NOMO-1 treated with dmso at 0.1 percent for 144 hours (cell line): ENCODE measurements at regions not wholly inside any gene's neighbourhood (a gene's known extent, or its start where the extent isn't known, plus 50 kb on each side); places are given as distances from the start of the nearest gene placed in this dataset.
A peak's percentile ranks its signal among the peaks of the same experiment; 100 is the strongest.

Experiments used
- DNase-seq: peaks from one replicate; lab custom pipeline; 2025; ENCODE audit not compliant: unreplicated experiment; lab: John Stamatoyannopoulos, UW

- no peak for DNase-seq
Measured at GRCh38 chr2:120583121-120583520, 152.5 kb upstream of the GLI2 start.

GRCh38 chr2:120583851-120584570 lies 151.7 kb upstream of the GLI2 start:
- no peak for DNase-seq

GRCh38 chr2:120586507-120587278 lies 149.0 kb upstream of the GLI2 start:
- no peak for DNase-seq

GRCh38 chr2:120587279-120587996 lies 148.2 kb upstream of the GLI2 start:
- no peak for DNase-seq

GRCh38 chr2:120587997-120588336 lies 147.7 kb upstream of the GLI2 start:
- no peak for DNase-seq

- no peak for DNase-seq
Measured at GRCh38 chr2:120589771-120590608, 145.7 kb upstream of the GLI2 start.

- DNase-seq = no peak
Measured at GRCh38 chr2:120590841-120591240, 144.8 kb upstream of the GLI2 start.

GRCh38 chr2:120591572-120591971 lies 144.1 kb upstream of the GLI2 start:
- no peak for DNase-seq

GRCh38 chr2:120592084-120592483 lies 143.6 kb upstream of the GLI2 start:
- DNase-seq = no peak

GRCh38 chr2:120593921-120594686 lies 141.6 kb upstream of the GLI2 start:
- no peak for DNase-seq

- DNase-seq = no peak
Measured at GRCh38 chr2:120594856-120595685, 140.6 kb upstream of the GLI2 start.

- DNase-seq = no peak
Measured at GRCh38 chr2:120595739-120596138, 139.9 kb upstream of the GLI2 start.

- no peak for DNase-seq
Measured at GRCh38 chr2:120596191-120596811, 139.4 kb upstream of the GLI2 start.

GRCh38 chr2:120596990-120597594 lies 138.6 kb upstream of the GLI2 start:
- peak; percentile 15 for DNase-seq

GRCh38 chr2:120597595-120598193 lies 138.0 kb upstream of the GLI2 start:
- DNase-seq = peak; percentile 8

- DNase-seq = no peak
Measured at GRCh38 chr2:120598416-120598815, 137.3 kb upstream of the GLI2 start.

GRCh38 chr2:120599072-120599471 lies 136.6 kb upstream of the GLI2 start:
- no peak for DNase-seq

- no peak for DNase-seq
Measured at GRCh38 chr2:120599656-120600055, 136.0 kb upstream of the GLI2 start.
